Nephron progenitor cell (in vitro differentiated cells): ENCODE measurements at regions not wholly inside any gene's neighbourhood (a gene's known extent, or its start where the extent isn't known, plus 50 kb on each side); places are given as distances from the start of the nearest gene placed in this dataset.

ENCODE experiments used
- DNase-seq: peaks from one replicate; pipeline ENCODE4 v3.0.0; 2021
- H3K27ac Mint-ChIP-seq: 2 replicates; pipeline ENCODE4 v1.8.0; 2021; ENCODE audit warnings: mild to moderate bottlenecking, moderate library complexity, mixed read lengths
- H3K27me3 Mint-ChIP-seq: 2 replicates; pipeline ENCODE4 v1.8.0; 2021; ENCODE audit warnings: mild to moderate bottlenecking, low read depth, mixed read lengths; ENCODE audit not compliant: poor library complexity
- H3K36me3 Mint-ChIP-seq: 2 replicates; pipeline ENCODE4 v1.8.0; 2021; ENCODE audit warnings: low read depth, mixed read lengths
- H3K4me1 Mint-ChIP-seq: 2 replicates; pipeline ENCODE4 v1.8.0; 2021; ENCODE audit warnings: mixed read lengths
- H3K4me3 Mint-ChIP-seq: 2 replicates; pipeline ENCODE4 v1.8.0; 2021; ENCODE audit warnings: mild to moderate bottlenecking, moderate library complexity, mixed read lengths
- H3K9me3 Mint-ChIP-seq: 2 replicates; pipeline ENCODE4 v1.8.0; 2021; ENCODE audit warnings: mild to moderate bottlenecking, moderate library complexity, mixed read lengths
- TF ChIP-seq, protein P1 (sequence below): fragments of 200-600 bp; sonication (generic); IDR thresholded peaks from 2 replicates; pipeline ENCODE4 v1.5.0; 2021; ENCODE audit warnings: antibody characterized with exemption

DNA sequence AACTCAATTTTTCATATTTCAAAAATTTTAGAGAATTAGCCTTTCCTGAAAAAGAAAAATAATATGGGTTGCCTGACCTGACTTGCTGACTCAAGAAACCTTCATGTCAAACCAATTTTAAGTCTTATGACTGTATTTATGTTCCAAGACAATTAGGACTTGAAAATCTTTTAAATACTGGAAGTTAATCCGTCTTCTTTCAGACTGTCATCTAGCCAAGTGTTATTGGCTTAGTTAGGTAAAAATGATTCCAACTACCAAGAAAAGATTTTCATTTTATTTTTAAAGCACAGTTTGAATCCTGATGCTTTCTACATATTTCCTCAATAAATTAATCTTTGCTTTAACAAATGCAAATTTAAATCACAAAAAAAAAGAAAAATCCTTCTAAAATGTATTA lies 337.6 kb downstream of the SLITRK6 start:
- no peak overlapping the region for H3K4me3 Mint-ChIP-seq
- peaks cover 35% of the 10 kb centered on the region for H3K9me3 Mint-ChIP-seq
- DNase-seq = no peak
- no peak overlapping the region for H3K27ac Mint-ChIP-seq
- no peaks in the 10 kb centered on the region for H3K27me3 Mint-ChIP-seq
- peaks cover 6% of the 10 kb centered on the region for H3K36me3 Mint-ChIP-seq
- TF ChIP-seq, protein P1, sequence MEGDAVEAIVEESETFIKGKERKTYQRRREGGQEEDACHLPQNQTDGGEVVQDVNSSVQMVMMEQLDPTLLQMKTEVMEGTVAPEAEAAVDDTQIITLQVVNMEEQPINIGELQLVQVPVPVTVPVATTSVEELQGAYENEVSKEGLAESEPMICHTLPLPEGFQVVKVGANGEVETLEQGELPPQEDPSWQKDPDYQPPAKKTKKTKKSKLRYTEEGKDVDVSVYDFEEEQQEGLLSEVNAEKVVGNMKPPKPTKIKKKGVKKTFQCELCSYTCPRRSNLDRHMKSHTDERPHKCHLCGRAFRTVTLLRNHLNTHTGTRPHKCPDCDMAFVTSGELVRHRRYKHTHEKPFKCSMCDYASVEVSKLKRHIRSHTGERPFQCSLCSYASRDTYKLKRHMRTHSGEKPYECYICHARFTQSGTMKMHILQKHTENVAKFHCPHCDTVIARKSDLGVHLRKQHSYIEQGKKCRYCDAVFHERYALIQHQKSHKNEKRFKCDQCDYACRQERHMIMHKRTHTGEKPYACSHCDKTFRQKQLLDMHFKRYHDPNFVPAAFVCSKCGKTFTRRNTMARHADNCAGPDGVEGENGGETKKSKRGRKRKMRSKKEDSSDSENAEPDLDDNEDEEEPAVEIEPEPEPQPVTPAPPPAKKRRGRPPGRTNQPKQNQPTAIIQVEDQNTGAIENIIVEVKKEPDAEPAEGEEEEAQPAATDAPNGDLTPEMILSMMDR = no peak
- H3K4me1 Mint-ChIP-seq = peaks cover 12% of the 10 kb centered on the region

DNA sequence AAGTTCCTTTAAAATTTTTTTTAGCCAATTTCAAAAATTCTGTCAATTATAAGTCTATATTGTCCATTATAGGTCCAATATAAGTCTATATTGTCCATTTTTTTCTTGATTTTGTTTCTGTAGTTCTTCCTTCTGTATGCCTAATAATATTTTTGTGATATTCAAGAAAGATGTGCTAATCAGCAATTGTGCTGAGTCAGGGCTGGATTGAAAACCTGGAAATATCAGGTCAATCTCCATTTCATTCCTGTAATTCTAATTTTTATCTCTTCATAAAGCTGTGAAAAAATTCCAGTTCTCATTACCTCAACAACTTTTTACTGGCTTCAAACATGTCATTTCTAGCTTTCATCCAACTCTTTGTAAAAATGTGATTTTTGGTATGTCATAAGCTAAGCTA lies 353.7 kb downstream of the SLITRK6 start:
- no peaks in the 10 kb centered on the region for H3K36me3 Mint-ChIP-seq
- H3K27me3 Mint-ChIP-seq = no peaks in the 10 kb centered on the region
- no peaks in the 10 kb centered on the region for H3K4me1 Mint-ChIP-seq
- TF ChIP-seq, protein P1 = no peak
- H3K9me3 Mint-ChIP-seq = no peaks in the 10 kb centered on the region
- no peak overlapping the region for H3K27ac Mint-ChIP-seq
- no peak overlapping the region for H3K4me3 Mint-ChIP-seq
- DNase-seq = no peak

DNA sequence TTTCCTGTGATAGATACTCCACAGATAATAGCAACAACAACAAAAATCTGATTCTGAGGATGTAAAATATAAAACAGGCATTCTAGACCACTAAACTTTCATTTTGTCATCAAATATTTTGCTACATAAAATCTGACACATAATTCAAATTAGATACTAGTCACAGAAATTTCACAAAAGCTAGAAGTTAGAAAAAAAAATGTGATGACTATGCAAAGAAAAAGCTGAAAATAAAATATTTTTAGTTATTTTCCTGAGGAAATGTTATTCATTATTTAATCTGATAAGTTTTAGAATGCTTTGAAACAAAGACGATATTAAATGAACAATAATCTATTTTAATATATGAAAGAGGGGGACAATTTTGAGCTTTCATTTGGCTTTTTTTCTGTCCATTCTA lies 357.2 kb downstream of the SLITRK6 start:
- Mint-ChIP-seq H3K27me3 (peaks cover 3% of the 10 kb centered on the region), H3K4me1 (no peaks in the 10 kb centered on the region), H3K9me3 (no peaks in the 10 kb centered on the region), H3K4me3 (no peak overlapping the region), H3K36me3 (no peaks in the 10 kb centered on the region), H3K27ac (no peak overlapping the region)
- DNase-seq = no peak
- TF ChIP-seq, protein P1 = no peak

DNA sequence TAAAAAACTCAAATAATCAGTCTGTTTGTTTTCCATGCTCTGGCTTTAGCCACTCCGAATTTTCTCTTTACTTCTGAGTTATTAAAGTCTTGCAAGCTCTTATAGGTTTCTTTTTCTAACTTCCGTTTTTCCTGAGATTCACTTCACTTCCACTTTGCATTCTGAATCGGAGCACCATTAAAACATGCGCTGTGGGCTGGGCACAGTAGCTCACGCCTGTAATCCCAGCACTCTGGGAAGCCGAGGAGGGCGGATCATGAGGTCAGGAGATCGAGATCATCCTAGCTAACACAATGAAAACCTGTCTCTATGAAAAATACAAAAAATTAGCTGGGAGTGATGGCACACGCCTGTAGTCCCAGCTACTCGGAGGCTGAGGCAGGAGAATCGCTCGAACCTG lies 357.9 kb downstream of the SLITRK6 start:
- H3K27me3 Mint-ChIP-seq = peaks cover 3% of the 10 kb centered on the region
- H3K27ac Mint-ChIP-seq = no peak overlapping the region
- TF ChIP-seq, protein P1 = no peak
- no peaks in the 10 kb centered on the region for H3K36me3 Mint-ChIP-seq
- H3K4me1 Mint-ChIP-seq = no peaks in the 10 kb centered on the region
- no peaks in the 10 kb centered on the region for H3K9me3 Mint-ChIP-seq
- no peak overlapping the region for H3K4me3 Mint-ChIP-seq
- DNase-seq = no peak

DNA sequence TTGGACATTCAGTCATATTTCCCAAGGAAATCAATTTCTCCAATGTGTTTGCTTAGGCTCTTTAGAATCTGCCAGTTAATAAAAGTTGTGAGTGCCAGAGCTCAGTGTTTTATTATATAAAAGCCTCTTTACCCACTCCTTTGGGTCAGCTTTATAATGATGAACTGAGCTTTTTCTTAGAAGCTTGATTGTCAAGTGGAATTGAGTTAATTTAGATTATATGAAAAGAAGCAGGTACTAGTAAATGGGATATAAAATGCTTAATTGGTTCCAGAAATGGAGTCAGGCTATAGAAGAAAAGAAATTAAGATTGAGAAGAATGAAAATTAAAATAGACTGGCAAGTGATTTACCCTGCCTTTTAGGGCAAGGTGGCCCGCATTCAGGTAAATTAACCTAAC lies 363.2 kb downstream of the SLITRK6 start:
- Mint-ChIP-seq H3K27ac (no peak overlapping the region), H3K27me3 (peaks cover 3% of the 10 kb centered on the region), H3K4me3 (no peak overlapping the region), H3K36me3 (no peaks in the 10 kb centered on the region), H3K9me3 (no peaks in the 10 kb centered on the region), H3K4me1 (no peaks in the 10 kb centered on the region)
- DNase-seq = no peak
- TF ChIP-seq, protein P1 = no peak

DNA sequence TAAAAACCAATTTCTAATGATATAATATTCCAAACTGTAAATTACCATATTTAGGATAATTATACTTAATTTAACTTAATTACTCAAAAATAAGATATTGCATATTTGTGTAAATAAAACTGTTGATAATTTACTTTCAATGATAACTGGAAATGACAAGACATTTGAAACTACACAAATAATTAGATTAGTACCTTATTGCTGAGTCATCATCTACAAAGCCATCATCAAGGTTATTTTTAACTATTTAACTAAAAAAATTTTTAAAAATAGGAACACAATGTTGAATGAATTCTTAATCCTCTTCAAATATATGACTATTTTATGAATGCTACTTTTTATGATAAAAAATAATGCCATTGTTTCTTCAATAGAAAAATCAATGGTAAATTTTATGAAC lies 364.3 kb downstream of the SLITRK6 start:
- Mint-ChIP-seq H3K36me3 (no peaks in the 10 kb centered on the region), H3K4me3 (no peak overlapping the region), H3K4me1 (no peaks in the 10 kb centered on the region), H3K27me3 (peaks cover 3% of the 10 kb centered on the region), H3K9me3 (no peaks in the 10 kb centered on the region), H3K27ac (no peak overlapping the region)
- no peak for DNase-seq
- TF ChIP-seq, protein P1 = no peak
